Neural progenitor cell (in vitro differentiated cells): ENCODE measurements at regions not wholly inside any gene's neighbourhood (a gene's known extent, or its start where the extent isn't known, plus 50 kb on each side); places are given as distances from the start of the nearest gene placed in this dataset.

Experiments
- CTCF ChIP-seq: fragments of 200-600 bp; sonication (generic); IDR thresholded peaks from 2 replicates; pipeline ENCODE4 v1.5.1; 2017; ENCODE audit warnings: antibody characterized with exemption, mild to moderate bottlenecking
- EZH2 ChIP-seq: fragments of 200-600 bp; sonication (generic); IDR thresholded peaks from 2 replicates; pipeline ENCODE4 v1.6.1; 2017; ENCODE audit warnings: antibody characterized with exemption, mild to moderate bottlenecking, moderate library complexity
- EZH2phosphoT487 ChIP-seq: fragments of 200-600 bp; sonication (generic); IDR thresholded peaks from 2 replicates; pipeline ENCODE4 v1.6.1; 2017; ENCODE audit warnings: antibody characterized with exemption

GRCh38 chr13:105774739-105775460 lies 760.6 kb downstream of the EFNB2 start:
- no peak for TF ChIP-seq EZH2
- no peak for TF ChIP-seq CTCF
- no peak for TF ChIP-seq EZH2phosphoT487
